ENCODE measurements at regions not wholly inside any gene's neighbourhood (a gene's known extent, or its start where the extent isn't known, plus 50 kb on each side); places are given as distances from the start of the nearest gene placed in this dataset.

DNA sequence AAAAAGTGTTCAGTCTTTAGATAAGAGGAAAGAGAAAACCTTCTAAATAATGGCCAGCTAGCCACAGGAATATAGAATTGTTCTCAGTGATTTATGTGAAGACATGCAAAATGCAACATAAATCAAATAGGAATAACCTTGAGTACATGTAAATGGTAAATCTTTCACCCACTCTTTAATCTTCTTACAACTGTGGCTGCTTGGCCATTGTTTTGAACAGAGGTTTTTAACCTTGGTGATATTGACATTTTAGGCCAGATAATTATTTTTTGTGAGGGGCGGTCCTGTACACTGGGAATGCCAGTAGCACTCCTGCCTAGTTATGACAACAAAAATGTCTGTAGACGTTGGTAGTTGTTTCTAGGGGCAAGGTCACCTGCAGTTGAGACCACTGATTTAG is 479.9 kb upstream of the NOVA1 start:
- DNase-seq (ENCODE audit: low read depth): no peak

- DNase-seq (ENCODE audit: low read depth): no peak
Measured at GRCh38 chr14:27078191-27078590, 480.4 kb upstream of the NOVA1 start.

DNA sequence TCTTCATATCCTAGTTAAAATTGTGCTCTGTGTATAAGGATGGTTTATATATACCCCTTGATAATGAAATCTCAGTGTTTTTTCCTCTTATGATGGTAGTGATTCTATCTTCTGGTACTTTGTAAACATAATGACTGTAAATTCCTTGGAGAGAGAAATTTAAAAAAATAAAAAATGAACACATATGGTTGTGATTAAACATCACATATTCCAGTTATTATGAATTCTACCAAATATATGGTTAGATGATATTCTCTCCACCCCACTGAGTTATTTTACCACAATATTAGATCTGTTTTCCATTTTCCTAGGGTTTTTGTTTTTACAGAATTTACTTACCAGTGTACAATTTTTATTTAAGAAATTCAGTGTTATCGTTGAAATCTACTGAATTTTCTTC is 481.9 kb upstream of the NOVA1 start:
- no peak for DNase-seq (ENCODE audit: low read depth)

DNA sequence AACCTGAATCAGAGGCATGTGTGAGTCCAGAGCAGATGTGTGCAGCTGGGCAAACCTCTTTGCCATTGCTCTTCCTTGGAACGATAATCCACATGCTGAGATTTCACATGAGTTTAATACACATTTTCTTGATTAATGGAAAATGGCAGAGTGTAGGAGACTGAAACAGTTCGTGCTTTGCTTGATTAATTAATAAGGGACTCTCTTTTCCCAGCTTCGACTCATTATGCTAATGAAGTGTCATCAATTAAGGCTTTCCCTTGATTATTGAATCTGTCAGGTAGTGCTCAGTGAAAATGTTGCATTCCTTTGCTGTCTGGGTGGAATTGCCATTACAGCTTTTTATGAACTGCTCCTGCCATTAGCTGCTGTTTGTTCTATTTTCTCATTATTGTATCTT is 487.7 kb upstream of the NOVA1 start:
- no peak for DNase-seq (ENCODE audit: low read depth)

DNA sequence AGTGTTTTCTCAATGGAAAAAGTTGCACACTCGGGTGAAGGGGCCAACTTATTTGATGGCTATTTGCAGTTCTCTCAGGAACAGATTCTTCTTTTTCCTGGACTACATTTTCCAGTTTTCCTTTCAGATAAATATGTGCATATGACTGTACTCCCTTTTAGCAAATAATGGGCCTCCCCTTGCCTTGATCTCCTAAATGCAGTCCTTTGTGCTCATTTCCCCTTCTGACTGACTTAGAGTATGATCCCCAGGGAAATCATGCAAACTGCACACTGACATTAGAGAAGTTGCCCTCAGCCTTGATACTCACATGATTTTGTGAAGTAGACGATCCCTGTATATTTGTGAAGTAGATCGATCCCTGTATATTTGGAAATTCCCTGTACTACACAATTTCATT is 492.9 kb upstream of the NOVA1 start:
- DNase-seq (ENCODE audit: low read depth): no peak

DNA sequence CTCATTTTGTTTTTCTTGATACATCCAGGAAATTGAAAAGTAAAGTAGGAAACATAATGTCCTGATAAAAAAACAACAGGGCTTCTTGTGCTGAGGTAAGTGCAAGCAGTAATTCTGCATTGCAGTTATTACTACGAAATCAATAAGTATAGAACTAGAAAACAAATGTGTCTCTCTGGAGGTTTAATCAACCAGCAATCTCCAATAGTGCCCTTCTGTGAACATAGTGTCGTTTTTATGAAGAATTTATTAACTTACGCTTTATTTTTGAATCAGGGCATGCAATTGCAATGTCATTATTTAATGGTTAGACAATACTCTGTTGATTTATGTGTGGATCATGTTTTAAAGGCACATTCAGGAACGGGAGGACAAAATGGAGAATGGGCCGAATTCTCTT is 494.1 kb upstream of the NOVA1 start:
- DNase-seq (ENCODE audit: low read depth): no peak

GRCh38 chr14:27096091-27096490 is 498.3 kb upstream of the NOVA1 start:
- no peak for DNase-seq (ENCODE audit: low read depth)

DNA sequence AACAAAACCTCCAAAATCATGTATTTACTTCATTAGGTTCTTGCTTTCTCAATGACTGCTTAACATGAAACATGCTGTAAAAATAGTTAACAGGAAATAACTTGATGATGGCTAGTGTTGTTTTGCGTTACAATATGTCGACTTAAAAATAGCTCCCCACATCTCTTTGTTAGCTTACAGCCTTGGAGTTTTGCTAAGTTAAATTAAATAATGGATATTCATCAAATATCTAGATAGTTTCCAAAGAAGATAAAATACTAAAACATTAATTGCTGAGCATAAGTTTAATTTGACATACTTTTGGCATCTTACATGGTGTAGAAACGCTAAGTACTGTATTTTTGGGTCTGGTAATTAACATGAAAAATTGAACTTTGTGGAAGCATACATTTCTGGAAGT is 500.6 kb upstream of the NOVA1 start:
- no peak for DNase-seq (ENCODE audit: low read depth)

- DNase-seq (ENCODE audit: low read depth): no peak
Measured at GRCh38 chr14:27114180-27114579, 516.3 kb upstream of the NOVA1 start.

DNA sequence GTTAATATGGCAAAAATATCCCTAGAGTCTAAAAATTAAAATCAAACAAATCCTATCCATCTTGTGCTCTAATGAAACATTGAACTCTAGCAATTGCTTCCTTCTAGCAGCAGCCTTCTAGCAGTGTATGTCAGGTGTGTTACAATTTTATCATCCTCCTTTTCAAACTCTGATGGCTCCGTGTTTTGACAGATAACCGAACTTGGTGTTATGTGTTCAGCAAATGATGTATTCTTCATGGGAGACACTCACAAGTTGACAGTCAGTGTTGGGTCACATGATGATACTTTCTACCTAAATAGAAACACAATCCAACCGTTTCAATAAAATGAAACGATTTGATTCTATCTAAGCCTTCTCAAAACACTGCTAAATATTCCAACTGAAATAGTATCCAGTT is 525.3 kb upstream of the NOVA1 start:
- DNase-seq (ENCODE audit: low read depth): no peak

GRCh38 chr14:27127838-27128237 is 530.0 kb upstream of the NOVA1 start:
- no peak for DNase-seq (ENCODE audit: low read depth)

DNA sequence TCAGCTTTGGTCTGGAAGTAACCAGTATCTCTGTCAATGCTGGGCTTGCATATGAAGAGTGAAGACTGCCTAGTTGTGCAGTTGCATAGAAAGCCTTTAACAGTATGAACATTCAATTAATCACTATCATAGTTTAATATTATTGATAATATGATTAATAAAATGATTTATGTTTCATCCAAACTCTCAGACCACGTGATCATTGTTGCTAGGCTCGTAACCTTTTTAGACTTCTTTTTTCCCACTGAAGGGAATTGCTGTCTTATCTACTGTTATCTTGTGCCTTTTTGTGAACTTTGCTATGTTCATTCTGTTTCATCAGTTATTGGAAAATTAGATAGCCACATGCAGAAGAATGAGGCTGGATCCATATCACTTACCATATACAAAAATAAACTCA is 536.4 kb upstream of the NOVA1 start:
- DNase-seq (ENCODE audit: low read depth): no peak

DNA sequence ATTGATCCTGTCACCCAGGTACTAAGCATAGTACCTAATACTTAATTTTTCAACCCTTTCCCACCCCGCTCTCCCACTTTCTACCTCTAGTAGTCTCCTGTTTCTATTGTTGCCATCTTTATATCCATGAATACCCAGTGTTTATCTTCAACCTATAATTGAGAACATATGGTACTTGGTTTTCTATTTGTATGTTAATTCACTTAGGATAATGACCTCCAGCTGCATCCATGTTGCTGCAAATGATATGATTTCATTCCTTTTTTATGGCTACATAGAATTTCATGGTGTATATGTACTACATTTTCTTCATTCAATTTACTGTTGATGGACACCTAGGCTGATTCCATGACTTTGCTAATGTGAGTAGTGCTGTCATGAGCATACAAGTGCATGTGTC is 547.3 kb upstream of the NOVA1 start:
- no peak for DNase-seq (ENCODE audit: low read depth)

DNA sequence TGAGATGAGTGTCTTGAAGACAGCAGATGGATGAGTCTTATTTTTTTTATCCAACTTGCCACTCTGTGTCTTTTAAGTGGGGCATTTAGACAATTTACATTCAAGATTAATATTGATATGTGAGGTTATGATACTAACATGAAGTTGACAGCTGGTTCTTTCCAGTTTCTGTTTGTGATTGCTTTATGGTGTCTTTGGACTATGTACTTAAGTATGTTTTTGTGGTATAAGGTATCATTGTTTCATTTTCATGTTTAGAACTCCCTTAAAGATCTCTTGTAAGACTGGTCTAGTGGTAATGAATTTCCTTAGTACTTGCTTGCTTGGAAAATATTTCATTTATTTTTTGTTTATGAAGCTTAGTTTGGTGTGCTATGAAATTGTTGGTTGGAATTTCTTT is 550.3 kb upstream of the NOVA1 start:
- DNase-seq (ENCODE audit: low read depth): no peak

GRCh38 chr14:27164139-27164538 is 566.3 kb upstream of the NOVA1 start:
- no peak for DNase-seq (ENCODE audit: low read depth)

DNA sequence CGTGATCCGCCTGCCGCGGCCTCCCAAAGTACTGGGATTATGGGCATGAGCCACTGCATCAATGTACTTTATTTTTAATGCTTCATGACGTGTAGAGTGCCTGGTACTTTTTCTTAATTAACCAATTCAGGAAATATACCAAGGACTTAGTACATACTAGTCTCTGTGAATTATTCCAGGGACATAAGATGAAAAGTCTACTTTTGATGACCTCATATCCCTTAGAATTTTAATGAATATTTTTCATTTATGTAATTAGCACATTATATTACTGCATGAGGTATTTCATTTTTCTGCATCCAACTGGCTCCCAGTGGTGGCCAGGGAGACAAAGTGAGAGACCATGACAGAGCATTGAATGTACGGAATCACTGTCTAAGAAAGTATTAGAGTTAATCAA is 577.7 kb upstream of the NOVA1 start:
- no peak for DNase-seq (ENCODE audit: low read depth)

DNA sequence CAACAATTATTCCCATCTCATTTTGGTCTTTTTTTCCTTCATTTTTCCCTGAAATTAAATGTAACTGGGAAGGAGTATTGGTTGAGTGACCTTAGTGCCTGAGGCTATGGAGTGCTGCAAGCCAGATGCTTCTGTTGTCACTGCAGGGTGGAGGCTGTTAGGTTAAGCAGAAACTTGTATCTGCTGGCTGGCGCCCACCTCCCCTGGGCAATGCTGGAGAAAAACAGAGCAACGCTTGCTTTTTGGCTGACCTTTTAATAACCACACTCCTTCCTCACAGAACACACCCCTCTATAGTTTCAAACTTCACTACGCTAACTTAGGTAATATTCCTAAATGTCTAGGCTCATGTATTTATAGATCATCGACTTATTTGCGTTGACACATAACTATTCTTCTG is 583.5 kb upstream of the NOVA1 start:
- no peak for DNase-seq (ENCODE audit: low read depth)

- DNase-seq (ENCODE audit: low read depth): no peak
Measured at GRCh38 chr14:27184427-27184826, 586.6 kb upstream of the NOVA1 start.

DNA sequence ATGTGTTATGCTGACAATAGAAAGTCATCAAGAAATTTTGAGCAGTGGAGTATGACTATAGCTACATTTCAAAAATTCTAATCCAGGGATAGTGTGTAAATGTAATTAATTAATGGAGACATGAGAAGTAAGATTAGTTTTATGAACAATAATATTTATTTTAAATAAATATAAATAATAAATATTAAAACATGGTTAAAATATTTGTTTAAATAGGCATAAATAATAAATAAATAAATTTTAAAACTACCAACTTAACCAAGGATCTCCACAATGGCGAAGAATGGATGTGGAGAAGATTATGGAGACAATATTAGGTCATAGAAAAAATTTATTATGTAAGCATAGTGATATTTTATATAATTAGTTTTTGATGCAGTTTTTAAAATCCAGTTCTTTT is 588.2 kb upstream of the NOVA1 start:
- no peak for DNase-seq (ENCODE audit: low read depth)

DNA sequence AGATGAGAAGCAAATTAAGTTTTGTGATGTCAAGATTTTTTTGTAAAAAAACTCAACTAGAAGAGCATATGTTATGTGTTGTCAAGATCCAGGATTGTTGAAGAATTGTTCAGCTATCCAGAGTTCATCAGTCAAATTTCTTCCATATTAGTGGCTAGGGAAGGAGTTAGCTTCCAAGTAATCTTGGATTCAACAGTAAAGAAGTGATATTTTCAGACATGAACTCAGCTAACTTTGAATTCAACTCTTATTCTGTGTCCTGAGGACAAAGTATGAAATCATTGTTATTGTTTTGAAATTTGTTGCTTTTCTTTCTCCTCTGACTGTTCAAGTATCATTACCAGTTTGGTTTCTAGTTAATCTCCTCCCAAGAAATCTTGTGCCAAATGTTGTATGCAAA is 589.3 kb upstream of the NOVA1 start:
- no peak for DNase-seq (ENCODE audit: low read depth)

GRCh38 chr14:27190296-27190695 is 592.5 kb upstream of the NOVA1 start:
- DNase-seq (ENCODE audit: low read depth): no peak

DNA sequence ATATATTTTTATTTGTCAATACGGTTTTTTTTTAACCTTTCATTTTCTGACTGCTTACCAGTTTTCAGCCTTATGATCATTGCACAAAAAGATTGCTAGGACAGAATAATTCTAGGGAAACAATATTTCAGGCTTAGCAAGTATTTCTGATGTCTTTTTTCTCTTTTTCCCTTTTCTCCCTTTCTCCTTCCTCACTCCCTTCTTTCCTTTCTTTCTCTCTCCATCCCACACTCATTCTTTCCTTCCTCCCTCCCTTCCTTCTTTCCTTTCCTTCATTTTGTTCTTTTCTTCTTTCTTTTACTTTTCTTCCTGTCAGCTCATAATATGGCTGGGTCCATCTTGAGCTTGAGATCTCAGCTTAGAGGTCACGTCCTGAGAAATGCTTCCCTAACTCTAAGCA is 601.4 kb upstream of the NOVA1 start:
- no peak for DNase-seq (ENCODE audit: low read depth)

DNA sequence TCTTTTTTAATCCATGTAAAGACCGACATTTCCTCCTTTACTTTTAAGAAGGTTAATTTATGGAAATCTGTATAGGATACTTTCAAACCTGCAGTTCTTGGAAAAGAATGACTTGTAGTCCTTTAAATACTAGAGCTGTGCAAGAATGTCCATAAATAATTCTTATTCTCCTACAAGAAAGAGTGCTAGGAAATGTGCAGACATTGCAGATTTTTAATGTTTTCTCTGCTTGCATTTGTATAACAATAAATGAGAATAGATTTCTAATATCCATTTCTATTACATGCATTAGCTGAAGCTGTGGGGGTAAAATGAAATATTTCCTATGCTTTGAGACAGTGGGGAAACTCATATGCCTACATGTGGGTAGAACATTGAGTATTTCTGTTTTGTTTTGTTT is 607.2 kb upstream of the NOVA1 start:
- no peak for DNase-seq (ENCODE audit: low read depth)

GRCh38 chr14:27211741-27212140 is 613.9 kb upstream of the NOVA1 start:
- no peak for DNase-seq (ENCODE audit: low read depth)

DNA sequence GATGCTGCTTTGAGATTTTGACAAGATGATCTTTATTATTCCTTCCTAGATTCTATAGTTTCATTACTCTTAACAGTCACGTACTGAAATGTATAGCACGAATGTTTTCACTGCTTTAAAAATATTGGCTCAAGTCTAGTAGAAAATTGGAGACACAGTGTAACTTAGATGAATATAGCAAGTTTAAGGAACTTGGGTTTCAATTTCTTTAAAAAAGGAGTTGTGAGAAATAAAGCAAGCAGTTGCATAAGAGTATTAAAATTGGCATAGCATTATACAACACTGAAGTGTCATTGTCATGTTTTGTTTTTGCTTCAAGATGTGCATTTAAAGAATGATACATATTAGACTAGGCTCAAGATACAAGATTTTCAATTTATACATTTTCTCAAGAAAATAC is 624.8 kb upstream of the NOVA1 start:
- no peak for DNase-seq (ENCODE audit: low read depth)
